SK-N-MC (cell line): ENCODE measurements at regions not wholly inside any gene's neighbourhood (a gene's known extent, or its start where the extent isn't known, plus 50 kb on each side); places are given as distances from the start of the nearest gene placed in this dataset.

Experiments
- DNase-seq: peaks from one replicate; pipeline ENCODE4 v3.0.0-alpha.2; 2011; ENCODE audit warnings: low read depth, low spot score
- H3K27ac ChIP-seq: fragments of 200-600 bp; sonication (generic); 2 replicates; pipeline ENCODE4 v1.5.1; 2016; ENCODE audit warnings: mixed run types
- H3K36me3 ChIP-seq: fragments of 200-600 bp; sonication (generic); 2 replicates; pipeline ENCODE4 v1.6.1; 2017; ENCODE audit warnings: antibody characterized with exemption, low read length, mixed read lengths; ENCODE audit not compliant: insufficient read depth
- H3K4me3 ChIP-seq: fragments of 200-600 bp; sonication (generic); 2 replicates; pipeline ENCODE4 v1.5.1; 2016
- H3K9ac ChIP-seq: fragments of 200-600 bp; sonication (generic); 2 replicates; pipeline ENCODE4 v1.8.0; 2017; ENCODE audit warnings: mixed run types, mixed read lengths; ENCODE audit not compliant: insufficient read length
- H3K9me3 ChIP-seq: fragments of 200-600 bp; sonication (generic); 2 replicates; pipeline ENCODE4 v1.6.1; 2017; ENCODE audit warnings: low read depth, mild to moderate bottlenecking, antibody characterized with exemption, low read length, moderate library complexity, mixed read lengths
- EZH2 ChIP-seq: fragments of 200-600 bp; sonication (generic); IDR thresholded peaks from one replicate; pipeline ENCODE4 v1.6.1; 2017; ENCODE audit warnings: antibody characterized with exemption
- FOXP2 ChIP-seq: optimal IDR thresholded peaks from 2 replicates; pipeline ENCODE3; 2011; ENCODE audit warnings: mild to moderate bottlenecking, moderate library complexity; ENCODE audit not compliant: insufficient read depth; ENCODE audit errors: extremely low read length, control extremely low read depth
- POLR2AphosphoS5 ChIP-seq: IDR thresholded peaks from 2 replicates; pipeline ENCODE4 v1.6.1; 2012; ENCODE audit warnings: mild to moderate bottlenecking, low read depth, low read length, borderline replicate concordance

GRCh38 chr6:45759472-45759810, 256.2 kb downstream of the CLIC5 start:
- no peaks in the 10 kb centered on the region; the same call in 1 of the 2 replicates for H3K9me3 ChIP-seq
- TF ChIP-seq EZH2 (no peak), FOXP2 (no peak), POLR2AphosphoS5 (no peak)
- no peaks in the 10 kb centered on the region for H3K36me3 ChIP-seq
- H3K4me3 ChIP-seq, result no peak overlapping the region
- no peak for DNase-seq
- no peak overlapping the region for H3K9ac ChIP-seq
- peak overlapping the region; percentile 97; the same call in 1 of the 2 replicates for H3K27ac ChIP-seq

- TF ChIP-seq EZH2, result no peak
- Histone ChIP-seq H3K9me3 (no peaks in the 10 kb centered on the region), H3K27ac (peak overlapping the region; percentile 97), H3K4me3 (peak overlapping the region; percentile 74), H3K36me3 (no peaks in the 10 kb centered on the region), H3K9ac (peak overlapping the region; percentile 17)
- no peak for DNase-seq
Observed at GRCh38 chr6:45758787-45759471, 256.7 kb downstream of the CLIC5 start.

GRCh38 chr6:45757443-45758130, 258.1 kb downstream of the CLIC5 start:
- peak; percentile 80 for DNase-seq
- H3K27ac ChIP-seq, result peak overlapping the region; percentile 97
- no peak for TF ChIP-seq FOXP2
- TF ChIP-seq POLR2AphosphoS5, result no peak; the same call in 1 of the 2 replicates
- no peak for TF ChIP-seq EZH2
- H3K36me3 ChIP-seq, result no peaks in the 10 kb centered on the region
- peak overlapping the region; percentile 49 for H3K9ac ChIP-seq
- H3K9me3 ChIP-seq, result no peaks in the 10 kb centered on the region
- peak overlapping the region; percentile 74 for H3K4me3 ChIP-seq

GRCh38 chr6:45756606-45757005, 259.1 kb downstream of the CLIC5 start:
- TF ChIP-seq FOXP2 (no peak), EZH2 (no peak), POLR2AphosphoS5 (no peak)

GRCh38 chr6:45754432-45754831, 261.2 kb downstream of the CLIC5 start:
- Histone ChIP-seq H3K4me3 (no peak overlapping the region), H3K36me3 (no peaks in the 10 kb centered on the region), H3K9me3 (no peaks in the 10 kb centered on the region), H3K9ac (no peak overlapping the region), H3K27ac (no peak overlapping the region)
- TF ChIP-seq FOXP2, result no peak
- no peak for TF ChIP-seq EZH2
- TF ChIP-seq POLR2AphosphoS5, result no peak
- DNase-seq, result no peak

More at GRCh38 chr6:45756606-45757005, 259.1 kb downstream of the CLIC5 start:
- H3K9ac ChIP-seq, result no peak overlapping the region
- H3K36me3 ChIP-seq, result no peaks in the 10 kb centered on the region
- no peaks in the 10 kb centered on the region for H3K9me3 ChIP-seq
- no peak for DNase-seq
- peak overlapping the region; percentile 97; the same call in 1 of the 2 replicates for H3K27ac ChIP-seq
- no peak overlapping the region for H3K4me3 ChIP-seq

GRCh38 chr6:45746046-45746445, 269.6 kb downstream of the CLIC5 start:
- H3K9me3 ChIP-seq, result no peaks in the 10 kb centered on the region
- H3K4me3 ChIP-seq, result no peak overlapping the region
- no peak overlapping the region for H3K9ac ChIP-seq
- no peaks in the 10 kb centered on the region for H3K36me3 ChIP-seq
- DNase-seq, result no peak
- no peak overlapping the region for H3K27ac ChIP-seq
- no peak for TF ChIP-seq FOXP2

- Histone ChIP-seq H3K36me3 (no peaks in the 10 kb centered on the region), H3K27ac (no peak overlapping the region), H3K9me3 (no peaks in the 10 kb centered on the region), H3K9ac (no peak overlapping the region), H3K4me3 (no peak overlapping the region)
- TF ChIP-seq POLR2AphosphoS5 (no peak; the same call in 1 of the 2 replicates), FOXP2 (no peak), EZH2 (no peak)
- peak; percentile 26 for DNase-seq
Observed at GRCh38 chr6:45743028-45743615, 272.5 kb downstream of the CLIC5 start.

GRCh38 chr6:45742591-45742990, 273.1 kb downstream of the CLIC5 start:
- TF ChIP-seq POLR2AphosphoS5 (no peak), FOXP2 (no peak), EZH2 (no peak)
- Histone ChIP-seq H3K4me3 (no peak overlapping the region), H3K36me3 (no peaks in the 10 kb centered on the region), H3K27ac (no peak overlapping the region), H3K9me3 (no peaks in the 10 kb centered on the region), H3K9ac (no peak overlapping the region)
- no peak for DNase-seq
